ENCODE measurements at regions not wholly inside any gene's neighbourhood (a gene's known extent, or its start where the extent isn't known, plus 50 kb on each side); places are given as distances from the start of the nearest gene placed in this dataset.

- CTCF ChIA-PET, result no interaction called here
- intact Hi-C loops (cut with micrococcal nuclease), result no loop called here
- H3K27me3 Mint-ChIP-seq (ENCODE audit: low read depth), result peaks cover 14% of the 10 kb centered on the region
- no peak for DNase-seq
- no peak overlapping the region for H3K27ac Mint-ChIP-seq
- no peaks in the 10 kb centered on the region for H3K9me3 Mint-ChIP-seq
- H3K4me3 Mint-ChIP-seq, result no peak overlapping the region
- no peaks in the 10 kb centered on the region for H3K36me3 Mint-ChIP-seq (ENCODE audit: low read depth)
- H3K4me1 Mint-ChIP-seq (ENCODE audit: low read depth), result no peaks in the 10 kb centered on the region
Measured at GRCh38 chr7:26512737-26513136, 221.1 kb downstream of the SNX10 start.

- Mint-ChIP-seq H3K27me3 (ENCODE audit: low read depth) (peaks cover 13% of the 10 kb centered on the region), H3K36me3 (ENCODE audit: low read depth) (no peaks in the 10 kb centered on the region), H3K4me3 (no peak overlapping the region), H3K9me3 (no peaks in the 10 kb centered on the region), H3K4me1 (ENCODE audit: low read depth) (no peaks in the 10 kb centered on the region), H3K27ac (no peak overlapping the region)
- DNase-seq, result no peak
- intact Hi-C loops (cut with micrococcal nuclease), result no loop called here
- CTCF ChIA-PET, result no interaction called here
Measured at GRCh38 chr7:26513948-26514347, 222.3 kb downstream of the SNX10 start.

- no peaks in the 10 kb centered on the region for H3K4me1 Mint-ChIP-seq (ENCODE audit: low read depth)
- intact Hi-C loops (cut with micrococcal nuclease), result no loop called here
- H3K27me3 Mint-ChIP-seq (ENCODE audit: low read depth), result peaks cover 13% of the 10 kb centered on the region
- no peak overlapping the region for H3K4me3 Mint-ChIP-seq
- no peak for DNase-seq
- H3K27ac Mint-ChIP-seq, result no peak overlapping the region
- H3K9me3 Mint-ChIP-seq, result no peaks in the 10 kb centered on the region
- CTCF ChIA-PET, result no interaction called here
- no peaks in the 10 kb centered on the region for H3K36me3 Mint-ChIP-seq (ENCODE audit: low read depth)
Measured at GRCh38 chr7:26514633-26515032, 223.0 kb downstream of the SNX10 start.

- DNase-seq, result no peak
- Mint-ChIP-seq H3K27ac (no peak overlapping the region), H3K9me3 (no peaks in the 10 kb centered on the region), H3K4me1 (ENCODE audit: low read depth) (no peaks in the 10 kb centered on the region), H3K36me3 (ENCODE audit: low read depth) (no peaks in the 10 kb centered on the region), H3K27me3 (ENCODE audit: low read depth) (peaks cover 10% of the 10 kb centered on the region), H3K4me3 (no peak overlapping the region)
- CTCF ChIA-PET, result no interaction called here
- intact Hi-C loops (cut with micrococcal nuclease), result no loop called here
Measured at GRCh38 chr7:26515314-26515842, 223.7 kb downstream of the SNX10 start.

- Mint-ChIP-seq H3K4me1 (ENCODE audit: low read depth) (no peaks in the 10 kb centered on the region), H3K27ac (no peak overlapping the region), H3K36me3 (ENCODE audit: low read depth) (no peaks in the 10 kb centered on the region), H3K27me3 (ENCODE audit: low read depth) (peaks cover 11% of the 10 kb centered on the region), H3K4me3 (no peak overlapping the region), H3K9me3 (peaks cover 6% of the 10 kb centered on the region)
- intact Hi-C loops (cut with micrococcal nuclease), result no loop called here
- CTCF ChIA-PET, result no interaction called here
- no peak for DNase-seq
Measured at GRCh38 chr7:26520483-26520882, 228.8 kb downstream of the SNX10 start.

GRCh38 chr7:26522633-26523032 is 231.0 kb downstream of the SNX10 start:
- intact Hi-C loops (cut with micrococcal nuclease), result no loop called here
- Mint-ChIP-seq H3K4me1 (ENCODE audit: low read depth) (no peaks in the 10 kb centered on the region), H3K36me3 (ENCODE audit: low read depth) (no peaks in the 10 kb centered on the region), H3K27me3 (ENCODE audit: low read depth) (peaks cover 6% of the 10 kb centered on the region), H3K9me3 (peaks cover 6% of the 10 kb centered on the region), H3K27ac (no peak overlapping the region), H3K4me3 (no peak overlapping the region)
- no peak for DNase-seq
- CTCF ChIA-PET, result no interaction called here

- CTCF ChIA-PET, result no interaction called here
- Mint-ChIP-seq H3K27ac (no peak overlapping the region), H3K9me3 (peaks cover 6% of the 10 kb centered on the region), H3K36me3 (ENCODE audit: low read depth) (no peaks in the 10 kb centered on the region), H3K27me3 (ENCODE audit: low read depth) (peaks cover 7% of the 10 kb centered on the region), H3K4me3 (no peak overlapping the region), H3K4me1 (ENCODE audit: low read depth) (no peaks in the 10 kb centered on the region)
- intact Hi-C loops (cut with micrococcal nuclease), result no loop called here
- no peak for DNase-seq
Measured at GRCh38 chr7:26525398-26526264, 234.0 kb downstream of the SNX10 start.

- CTCF ChIA-PET, result interaction anchor here (1.2 kb wide), 1 partner anchor 635 kb away, joined by 3 read pairs; no protein-coding TSS in a partner anchor
- H3K4me3 Mint-ChIP-seq, result no peak overlapping the region
- no peak overlapping the region for H3K27ac Mint-ChIP-seq
- H3K27me3 Mint-ChIP-seq (ENCODE audit: low read depth), result peaks cover 11% of the 10 kb centered on the region
- intact Hi-C loops (cut with micrococcal nuclease), result no loop called here
- peaks cover 6% of the 10 kb centered on the region for H3K9me3 Mint-ChIP-seq
- H3K4me1 Mint-ChIP-seq (ENCODE audit: low read depth), result no peaks in the 10 kb centered on the region
- DNase-seq, result no peak
- H3K36me3 Mint-ChIP-seq (ENCODE audit: low read depth), result no peaks in the 10 kb centered on the region
Measured at GRCh38 chr7:26526265-26526587, 234.6 kb downstream of the SNX10 start.

GRCh38 chr7:26531926-26532325 is 240.3 kb downstream of the SNX10 start:
- intact Hi-C loops (cut with micrococcal nuclease), result no loop called here
- DNase-seq, result no peak
- Mint-ChIP-seq H3K27ac (no peak overlapping the region), H3K4me1 (ENCODE audit: low read depth) (no peaks in the 10 kb centered on the region), H3K36me3 (ENCODE audit: low read depth) (no peaks in the 10 kb centered on the region), H3K9me3 (no peaks in the 10 kb centered on the region), H3K4me3 (no peak overlapping the region), H3K27me3 (ENCODE audit: low read depth) (peaks cover 33% of the 10 kb centered on the region)
- CTCF ChIA-PET, result no interaction called here

- Mint-ChIP-seq H3K4me1 (ENCODE audit: low read depth) (no peaks in the 10 kb centered on the region), H3K27ac (no peak overlapping the region), H3K36me3 (ENCODE audit: low read depth) (no peaks in the 10 kb centered on the region), H3K4me3 (no peak overlapping the region), H3K9me3 (no peaks in the 10 kb centered on the region), H3K27me3 (ENCODE audit: low read depth) (peaks cover 36% of the 10 kb centered on the region)
- intact Hi-C loops (cut with micrococcal nuclease), result no loop called here
- CTCF ChIA-PET, result no interaction called here
- DNase-seq, result no peak
Measured at GRCh38 chr7:26532471-26532870, 240.8 kb downstream of the SNX10 start.

GRCh38 chr7:26533217-26533616 is 241.6 kb downstream of the SNX10 start:
- H3K36me3 Mint-ChIP-seq (ENCODE audit: low read depth), result no peaks in the 10 kb centered on the region
- CTCF ChIA-PET, result interaction anchor here (0.5 kb wide), 1 partner anchor 165 kb away, joined by 3 read pairs; no protein-coding TSS in a partner anchor
- H3K9me3 Mint-ChIP-seq, result no peaks in the 10 kb centered on the region
- H3K4me1 Mint-ChIP-seq (ENCODE audit: low read depth), result no peaks in the 10 kb centered on the region
- peaks cover 38% of the 10 kb centered on the region for H3K27me3 Mint-ChIP-seq (ENCODE audit: low read depth)
- H3K27ac Mint-ChIP-seq, result no peak overlapping the region
- intact Hi-C loops (cut with micrococcal nuclease), result no loop called here
- H3K4me3 Mint-ChIP-seq, result no peak overlapping the region
- DNase-seq, result no peak

GRCh38 chr7:26534649-26535482 is 243.2 kb downstream of the SNX10 start:
- intact Hi-C loops (cut with micrococcal nuclease), result no loop called here
- H3K27me3 Mint-ChIP-seq (ENCODE audit: low read depth), result peaks cover 42% of the 10 kb centered on the region
- no peaks in the 10 kb centered on the region for H3K9me3 Mint-ChIP-seq

More at GRCh38 chr7:26534649-26535482, 243.2 kb downstream of the SNX10 start:
- Mint-ChIP-seq H3K4me1 (ENCODE audit: low read depth) (no peaks in the 10 kb centered on the region), H3K36me3 (ENCODE audit: low read depth) (no peaks in the 10 kb centered on the region), H3K4me3 (peak overlapping the region; percentile 32), H3K27ac (peak overlapping the region; percentile 11)
- DNase-seq, result peak; percentile 15
- CTCF ChIA-PET, result interaction anchor here (1.6 kb wide), 1 partner anchor 44 kb away, joined by 3 read pairs; no protein-coding TSS in a partner anchor

Data from activated naive CD4-positive, alpha-beta T cell treated with anti-CD3 and anti-CD28 coated beads for 36 hours (primary cell).